ENCODE measurements at regions not wholly inside any gene's neighbourhood (a gene's known extent, or its start where the extent isn't known, plus 50 kb on each side); places are given as distances from the start of the nearest gene placed in this dataset.

DNA sequence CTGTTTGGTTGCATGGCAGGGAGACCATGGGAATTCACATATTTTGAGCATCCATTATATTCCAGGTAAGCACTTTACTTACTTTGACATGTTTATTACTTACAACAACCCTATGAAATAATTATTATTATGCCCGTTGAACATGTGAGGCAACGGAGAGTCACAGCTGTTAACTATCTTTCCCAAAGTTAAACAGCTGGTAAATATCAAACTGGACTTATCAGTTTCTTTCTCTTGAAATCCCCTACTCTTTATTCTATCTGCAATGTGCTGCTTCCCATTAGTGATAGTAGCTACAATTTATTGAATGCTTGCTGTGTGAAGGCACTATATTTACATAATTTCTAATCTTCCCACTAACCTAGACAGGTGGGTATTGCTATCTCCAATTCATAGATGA is 847.7 kb upstream of the MAP3K7 start:
- Mint-ChIP-seq H3K4me1 (ENCODE audit: low read depth, unreplicated experiment) (no peaks in the 10 kb centered on the region), H3K4me3 (ENCODE audit: unreplicated experiment) (no peak overlapping the region), H3K9me3 (ENCODE audit: unreplicated experiment) (no peaks in the 10 kb centered on the region), H3K36me3 (ENCODE audit: insufficient read depth, unreplicated experiment) (no peaks in the 10 kb centered on the region), H3K27me3 (ENCODE audit: insufficient read depth, unreplicated experiment) (no peaks in the 10 kb centered on the region), H3K27ac (ENCODE audit: unreplicated experiment) (no peak overlapping the region)
- Histone ChIP-seq H3K9me3 (no peaks in the 10 kb centered on the region), H3K4me3 (ENCODE audit: low read depth, low read length) (no peak overlapping the region), H3K27me3 (replicated peaks; ENCODE audit: control insufficient read depth, insufficient read depth, low read length) (no peaks in the 10 kb centered on the region), H3K36me3 (ENCODE audit: control insufficient read depth, insufficient read depth, low read length) (no peaks in the 10 kb centered on the region), H3K4me1 (no peaks in the 10 kb centered on the region)
- no peak for DNase-seq
- ChIA-PET CTCF (no interaction called here), POLR2A (no interaction called here)
- BruUV-seq (replicated peaks) = no TSS peak
- TF ChIP-seq, protein P1, sequence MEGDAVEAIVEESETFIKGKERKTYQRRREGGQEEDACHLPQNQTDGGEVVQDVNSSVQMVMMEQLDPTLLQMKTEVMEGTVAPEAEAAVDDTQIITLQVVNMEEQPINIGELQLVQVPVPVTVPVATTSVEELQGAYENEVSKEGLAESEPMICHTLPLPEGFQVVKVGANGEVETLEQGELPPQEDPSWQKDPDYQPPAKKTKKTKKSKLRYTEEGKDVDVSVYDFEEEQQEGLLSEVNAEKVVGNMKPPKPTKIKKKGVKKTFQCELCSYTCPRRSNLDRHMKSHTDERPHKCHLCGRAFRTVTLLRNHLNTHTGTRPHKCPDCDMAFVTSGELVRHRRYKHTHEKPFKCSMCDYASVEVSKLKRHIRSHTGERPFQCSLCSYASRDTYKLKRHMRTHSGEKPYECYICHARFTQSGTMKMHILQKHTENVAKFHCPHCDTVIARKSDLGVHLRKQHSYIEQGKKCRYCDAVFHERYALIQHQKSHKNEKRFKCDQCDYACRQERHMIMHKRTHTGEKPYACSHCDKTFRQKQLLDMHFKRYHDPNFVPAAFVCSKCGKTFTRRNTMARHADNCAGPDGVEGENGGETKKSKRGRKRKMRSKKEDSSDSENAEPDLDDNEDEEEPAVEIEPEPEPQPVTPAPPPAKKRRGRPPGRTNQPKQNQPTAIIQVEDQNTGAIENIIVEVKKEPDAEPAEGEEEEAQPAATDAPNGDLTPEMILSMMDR (IDR thresholded peaks at IDR 0.05; ENCODE audit: insufficient read depth in 1 of 2, low read depth in 1 of 2, low read length in 1 of 2, severe bottlenecking in 1 of 2, unreplicated experiment in 1 of 2) = no peak
- intact Hi-C loops (cut with micrococcal nuclease; ENCODE audit: unreplicated experiment) = no loop called here

DNA sequence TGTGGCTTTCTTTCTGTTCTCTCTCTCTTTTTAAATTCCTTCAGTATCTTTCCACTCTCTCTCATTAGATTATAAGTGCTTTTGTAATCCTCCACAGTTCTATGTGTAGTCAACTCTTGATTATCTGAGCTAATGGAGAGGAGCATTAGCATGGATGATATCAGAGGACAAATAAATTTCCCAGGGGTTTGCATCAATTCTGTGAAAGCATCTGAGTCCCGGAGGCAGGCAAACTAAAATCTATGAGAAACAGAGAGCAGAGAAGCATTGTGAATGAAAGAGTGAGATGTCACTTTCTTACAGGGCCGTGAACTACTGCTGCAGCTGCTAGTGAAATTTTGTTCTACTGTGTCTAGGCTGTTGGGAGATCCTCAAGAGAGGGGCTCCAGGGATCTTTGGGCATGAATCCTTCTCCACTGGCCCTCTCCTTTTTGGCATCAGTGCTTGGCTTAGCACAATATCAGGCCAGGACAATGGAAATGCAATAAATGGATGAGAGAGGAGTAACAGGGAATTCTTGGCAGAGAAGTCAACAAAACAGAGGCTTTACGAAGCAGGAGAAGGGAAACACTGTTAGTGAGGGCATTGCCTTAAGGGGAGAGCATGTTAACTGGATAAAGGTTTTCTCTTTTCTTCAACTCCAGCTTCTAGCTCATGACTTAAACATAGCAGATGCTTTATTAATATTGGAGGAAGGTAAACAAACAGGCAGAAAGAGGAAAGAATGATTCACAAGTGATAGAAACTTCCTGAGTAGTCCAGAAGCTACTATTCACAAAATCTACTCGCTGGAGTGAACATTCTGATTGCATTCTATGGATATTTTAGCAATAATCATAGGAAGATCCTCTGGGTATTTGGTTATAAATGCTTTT is 847.0 kb upstream of the MAP3K7 start:
- Histone ChIP-seq H3K27me3 (replicated peaks; ENCODE audit: control insufficient read depth, insufficient read depth, low read length) (no peaks in the 10 kb centered on the region), H3K4me3 (ENCODE audit: low read depth, low read length) (no peak overlapping the region), H3K4me1 (no peaks in the 10 kb centered on the region), H3K36me3 (ENCODE audit: control insufficient read depth, insufficient read depth, low read length) (no peaks in the 10 kb centered on the region), H3K9me3 (no peaks in the 10 kb centered on the region)
- Mint-ChIP-seq H3K27me3 (ENCODE audit: insufficient read depth, unreplicated experiment) (no peaks in the 10 kb centered on the region), H3K4me3 (ENCODE audit: unreplicated experiment) (no peak overlapping the region), H3K36me3 (ENCODE audit: insufficient read depth, unreplicated experiment) (no peaks in the 10 kb centered on the region), H3K4me1 (ENCODE audit: low read depth, unreplicated experiment) (no peaks in the 10 kb centered on the region), H3K9me3 (ENCODE audit: unreplicated experiment) (no peaks in the 10 kb centered on the region), H3K27ac (ENCODE audit: unreplicated experiment) (no peak overlapping the region)
- POLR2A ChIA-PET = no interaction called here
- TF ChIP-seq, protein P1 (IDR thresholded peaks at IDR 0.05; ENCODE audit: insufficient read depth in 1 of 2, low read depth in 1 of 2, low read length in 1 of 2, severe bottlenecking in 1 of 2, unreplicated experiment in 1 of 2) = no peak
- CTCF ChIA-PET = no interaction called here
- intact Hi-C loops (cut with micrococcal nuclease; ENCODE audit: unreplicated experiment) = no loop called here
- no peak for DNase-seq
- BruUV-seq (replicated peaks) = no TSS peak

DNA sequence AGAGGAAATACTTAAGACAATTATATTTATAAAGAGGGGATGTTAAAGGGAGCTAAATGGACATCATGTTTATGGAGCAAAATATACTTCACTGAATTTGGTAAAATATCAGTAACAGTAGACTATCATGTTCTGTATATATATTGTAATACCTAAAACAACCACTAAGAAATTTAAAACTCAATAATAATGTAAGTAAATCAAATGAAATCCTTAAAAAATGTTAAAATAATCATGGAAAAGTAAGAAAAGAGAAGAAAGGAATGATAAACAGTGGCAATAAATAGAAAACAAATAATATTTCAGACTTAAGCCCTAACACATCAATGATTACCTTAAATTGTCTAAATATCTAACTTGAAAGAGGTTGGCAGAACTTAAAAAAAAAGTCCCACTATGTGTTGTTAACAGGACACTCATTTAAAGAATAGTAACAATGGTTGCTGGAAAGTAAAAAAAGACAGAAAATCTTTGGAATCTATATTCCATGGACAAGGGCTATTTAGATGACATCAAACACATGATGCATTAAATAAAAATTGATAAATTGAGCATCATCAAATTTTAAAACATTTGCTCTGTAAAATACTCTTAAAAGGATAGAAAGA is 842.2 kb upstream of the MAP3K7 start:
- DNase-seq = no peak
- no peaks in the 10 kb centered on the region for H3K36me3 Mint-ChIP-seq (ENCODE audit: insufficient read depth, unreplicated experiment)
- Histone ChIP-seq H3K4me3 (ENCODE audit: low read depth, low read length) (no peak overlapping the region), H3K4me1 (no peaks in the 10 kb centered on the region), H3K27me3 (replicated peaks; ENCODE audit: control insufficient read depth, insufficient read depth, low read length) (no peaks in the 10 kb centered on the region), H3K36me3 (ENCODE audit: control insufficient read depth, insufficient read depth, low read length) (no peaks in the 10 kb centered on the region), H3K9me3 (0 out of 2 replicates have a peak, but pooled peaks cover 2% of the 10 kb centered on the region)
- no TSS peak for BruUV-seq (replicated peaks)
- CTCF ChIA-PET = no interaction called here
- TF ChIP-seq, protein P1 (IDR thresholded peaks at IDR 0.05; ENCODE audit: insufficient read depth in 1 of 2, low read depth in 1 of 2, low read length in 1 of 2, severe bottlenecking in 1 of 2, unreplicated experiment in 1 of 2) = no peak
- H3K4me3 Mint-ChIP-seq (ENCODE audit: unreplicated experiment) = no peak overlapping the region
- H3K4me1 Mint-ChIP-seq (ENCODE audit: low read depth, unreplicated experiment) = no peaks in the 10 kb centered on the region
- no peak overlapping the region for H3K27ac Mint-ChIP-seq (ENCODE audit: unreplicated experiment)
- intact Hi-C loops (cut with micrococcal nuclease; ENCODE audit: unreplicated experiment) = no loop called here
- H3K27me3 Mint-ChIP-seq (ENCODE audit: insufficient read depth, unreplicated experiment) = no peaks in the 10 kb centered on the region
- POLR2A ChIA-PET = no interaction called here
- H3K9me3 Mint-ChIP-seq (ENCODE audit: unreplicated experiment) = peaks cover 5% of the 10 kb centered on the region

Data from Caco-2 (cell line).